WTC11 (cell line): ENCODE measurements at regions not wholly inside any gene's neighbourhood (a gene's known extent, or its start where the extent isn't known, plus 50 kb on each side); places are given as distances from the start of the nearest gene placed in this dataset.
A peak's percentile ranks its signal among the peaks of the same experiment; 100 is the strongest.

Experiments
- ATAC-seq: fragments of 200-7000 bp; cut with Tn5 transposase; 2 replicates; pipeline ENCODE4 v1.10.0; 2021; ENCODE audit warnings: mild to moderate bottlenecking, moderate library complexity
- CTCF ChIA-PET: fragments of 300-600 bp; sonication (Branson Sonifier 250); formaldehyde crosslinking; loops from one replicate; lab custom pipeline; 2021; ENCODE audit warnings: antibody characterized with exemption; lab: Charles Lee
- POLR2A ChIA-PET: fragments of 350-600 bp; sonication (Branson Sonifier 250); formaldehyde crosslinking; loops from one replicate; lab custom pipeline; 2021; ENCODE audit warnings: antibody characterized with exemption; lab: Charles Lee
- DNase-seq: peaks from one replicate; pipeline ENCODE4 v3.0.0; 2021; ENCODE audit warnings: low spot score
- H3K27ac Mint-ChIP-seq: 2 replicates; pipeline ENCODE4 v1.8.0; 2021; ENCODE audit warnings: mixed read lengths
- H3K27me3 Mint-ChIP-seq: 2 replicates; pipeline ENCODE4 v1.8.0; 2021; ENCODE audit warnings: low read depth, mild to moderate bottlenecking, moderate library complexity, mixed read lengths
- H3K36me3 Mint-ChIP-seq: 2 replicates; pipeline ENCODE4 v1.8.0; 2021; ENCODE audit warnings: mixed read lengths
- H3K4me1 Mint-ChIP-seq: 2 replicates; pipeline ENCODE4 v1.8.0; 2022; ENCODE audit warnings: mixed read lengths
- H3K4me3 Mint-ChIP-seq: 2 replicates; pipeline ENCODE4 v1.8.0; 2021; ENCODE audit warnings: mild to moderate bottlenecking, moderate library complexity, mixed read lengths
- H3K9me3 Mint-ChIP-seq: 2 replicates; pipeline ENCODE4 v1.8.0; 2021; ENCODE audit warnings: mixed read lengths
- ATF1 ChIP-seq: sonication (generic); formaldehyde crosslinking; IDR thresholded peaks from 2 replicates; pipeline ENCODE4 v1.8.1; 2023; ENCODE audit warnings: mild to moderate bottlenecking, moderate library complexity, missing genetic modification reagents
- ELF4 ChIP-seq: sonication (generic); formaldehyde crosslinking; IDR thresholded peaks from 2 replicates; pipeline ENCODE4 v1.8.1; 2022; ENCODE audit warnings: low read depth, mild to moderate bottlenecking, moderate library complexity, missing genetic modification reagents
- FOXP1 ChIP-seq: sonication (generic); formaldehyde crosslinking; IDR thresholded peaks from 2 replicates; pipeline ENCODE4 v1.8.0; 2022; ENCODE audit warnings: missing genetic modification reagents, mild to moderate bottlenecking, moderate library complexity, borderline replicate concordance
- JAZF1 ChIP-seq: fragments of 250-450 bp; sonication (Bioruptor Pico); IDR thresholded peaks from 2 replicates; pipeline ENCODE4 v1.9.0; 2021; ENCODE audit warnings: moderate library complexity, mild to moderate bottlenecking, inconsistent platforms
- MYBL2 ChIP-seq: sonication (generic); formaldehyde crosslinking; IDR thresholded peaks from 2 replicates; pipeline ENCODE4 v1.8.1; 2023; ENCODE audit warnings: mild to moderate bottlenecking, moderate library complexity, missing genetic modification reagents
- NFE2L1 ChIP-seq: sonication (generic); formaldehyde crosslinking; IDR thresholded peaks from 2 replicates; pipeline ENCODE4 v1.8.1; 2023; ENCODE audit warnings: missing genetic modification reagents
- NR1H2 ChIP-seq: sonication (generic); formaldehyde crosslinking; IDR thresholded peaks from 2 replicates; pipeline ENCODE4 v1.9.0; 2021; ENCODE audit warnings: mild to moderate bottlenecking, moderate library complexity, missing genetic modification reagents
- RORB ChIP-seq: fragments of 250-450 bp; sonication (Bioruptor Pico); IDR thresholded peaks from 2 replicates; pipeline ENCODE4 v1.9.0; 2021; ENCODE audit warnings: mild to moderate bottlenecking
- SMAD4 ChIP-seq: sonication (generic); formaldehyde crosslinking; IDR thresholded peaks from 2 replicates; pipeline ENCODE4 v1.8.0; 2022; ENCODE audit warnings: mild to moderate bottlenecking, missing genetic modification reagents
- SP1 ChIP-seq: sonication (generic); formaldehyde crosslinking; conservative IDR thresholded peaks from 2 replicates; pipeline ENCODE4 v1.8.1; 2022; ENCODE audit warnings: missing genetic modification reagents
- TEAD4 ChIP-seq: sonication (generic); formaldehyde crosslinking; IDR thresholded peaks from 2 replicates; pipeline ENCODE4 v1.8.0; 2022; ENCODE audit warnings: mild to moderate bottlenecking, missing genetic modification reagents
- ZNF138 ChIP-seq: sonication (generic); formaldehyde crosslinking; conservative IDR thresholded peaks from 2 replicates; pipeline ENCODE4 v1.8.1; 2022; ENCODE audit warnings: mild to moderate bottlenecking, moderate library complexity, missing genetic modification reagents
- TF ChIP-seq, protein P1 (sequence below): sonication (generic); formaldehyde crosslinking; IDR thresholded peaks from 2 replicates; pipeline ENCODE4 v1.8.0; 2022; ENCODE audit warnings: mild to moderate bottlenecking, missing genetic modification reagents
- TF ChIP-seq, protein P2 (sequence below): sonication (generic); formaldehyde crosslinking; IDR thresholded peaks from 2 replicates; pipeline ENCODE4 v1.8.0; 2023; ENCODE audit warnings: missing genetic modification reagents
- TF ChIP-seq, protein P3 (sequence below): fragments of 250-450 bp; sonication (Bioruptor Pico); IDR thresholded peaks from 2 replicates; pipeline ENCODE4 v1.8.0; 2021; ENCODE audit warnings: mild to moderate bottlenecking
- TF ChIP-seq, protein P4 (sequence below): sonication (generic); formaldehyde crosslinking; IDR thresholded peaks from 2 replicates; pipeline ENCODE4 v1.8.0; 2023; ENCODE audit warnings: mild to moderate bottlenecking, missing genetic modification reagents
- TF ChIP-seq, protein P5 (sequence below): sonication (generic); formaldehyde crosslinking; conservative IDR thresholded peaks from 2 replicates; pipeline ENCODE4 v1.8.1; 2023; ENCODE audit warnings: mild to moderate bottlenecking, low read depth, missing genetic modification reagents, moderate library complexity
- TF ChIP-seq, protein P6 (sequence below): sonication (generic); formaldehyde crosslinking; IDR thresholded peaks from 2 replicates; pipeline ENCODE4 v1.8.1; 2023; ENCODE audit warnings: mild to moderate bottlenecking, moderate library complexity, missing genetic modification reagents
- TF ChIP-seq, protein P7 (sequence below): sonication (generic); formaldehyde crosslinking; IDR thresholded peaks from 2 replicates; pipeline ENCODE4 v1.8.1; 2022; ENCODE audit warnings: low read depth, mild to moderate bottlenecking, moderate library complexity, missing genetic modification reagents, borderline replicate concordance
- TF ChIP-seq, protein P8 (sequence below): fragments of 250-450 bp; sonication (Bioruptor Pico); IDR thresholded peaks from 2 replicates; pipeline ENCODE4 v1.9.0; 2021; ENCODE audit warnings: moderate library complexity, mild to moderate bottlenecking, inconsistent platforms, borderline replicate concordance
- TF ChIP-seq, protein P9 (sequence below): sonication (generic); formaldehyde crosslinking; IDR thresholded peaks from 2 replicates; pipeline ENCODE4 v1.8.0; 2022; ENCODE audit warnings: mild to moderate bottlenecking, missing genetic modification reagents

DNA sequence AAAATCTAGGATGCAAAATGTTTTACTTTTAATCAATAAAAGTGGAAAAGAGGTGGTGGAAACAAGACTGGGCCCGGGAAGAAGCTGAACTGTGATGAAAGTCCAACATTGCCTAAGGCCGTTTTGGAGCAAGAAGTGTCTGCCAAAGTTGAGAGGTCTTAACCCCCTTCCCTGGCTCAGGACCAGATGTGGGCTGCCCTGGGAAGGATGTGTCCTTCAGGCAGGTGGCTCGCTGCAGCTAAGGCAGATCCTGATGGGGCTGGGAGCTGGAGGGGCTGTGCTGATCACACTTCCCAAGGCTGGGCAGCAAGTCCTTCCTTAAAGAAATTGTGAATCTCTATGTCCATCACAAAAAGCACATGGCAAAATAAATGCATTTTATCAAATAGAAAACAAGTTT, 581.6 kb downstream of the GALC start:
- peak; percentile 43; the same call in 1 of the 2 replicates for ATAC-seq
- H3K4me1 Mint-ChIP-seq = peaks cover 17% of the 10 kb centered on the region
- H3K4me3 Mint-ChIP-seq = no peak overlapping the region
- POLR2A ChIA-PET = interaction anchor here (0.5 kb wide), 1 partner anchor 340 kb away, joined by 3 read pairs; no protein-coding TSS in a partner anchor
- peaks cover 3% of the 10 kb centered on the region for H3K36me3 Mint-ChIP-seq
- no peaks in the 10 kb centered on the region; the same call in 1 of the 2 replicates for H3K27me3 Mint-ChIP-seq
- DNase-seq = no peak
- H3K27ac Mint-ChIP-seq = no peak overlapping the region
- CTCF ChIA-PET = no interaction called here
- peaks cover 8% of the 10 kb centered on the region for H3K9me3 Mint-ChIP-seq
- TF ChIP-seq SP1 (CRISPR knock-in tag) = no peak
- no peak for TF ChIP-seq FOXP1 (CRISPR knock-in tag)
- TF ChIP-seq ZNF138 (CRISPR knock-in tag) = no peak
- TF ChIP-seq, protein P1, sequence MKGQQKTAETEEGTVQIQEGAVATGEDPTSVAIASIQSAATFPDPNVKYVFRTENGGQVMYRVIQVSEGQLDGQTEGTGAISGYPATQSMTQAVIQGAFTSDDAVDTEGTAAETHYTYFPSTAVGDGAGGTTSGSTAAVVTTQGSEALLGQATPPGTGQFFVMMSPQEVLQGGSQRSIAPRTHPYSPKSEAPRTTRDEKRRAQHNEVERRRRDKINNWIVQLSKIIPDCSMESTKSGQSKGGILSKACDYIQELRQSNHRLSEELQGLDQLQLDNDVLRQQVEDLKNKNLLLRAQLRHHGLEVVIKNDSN (CRISPR knock-in tag) = no peak
- TF ChIP-seq, protein P2, sequence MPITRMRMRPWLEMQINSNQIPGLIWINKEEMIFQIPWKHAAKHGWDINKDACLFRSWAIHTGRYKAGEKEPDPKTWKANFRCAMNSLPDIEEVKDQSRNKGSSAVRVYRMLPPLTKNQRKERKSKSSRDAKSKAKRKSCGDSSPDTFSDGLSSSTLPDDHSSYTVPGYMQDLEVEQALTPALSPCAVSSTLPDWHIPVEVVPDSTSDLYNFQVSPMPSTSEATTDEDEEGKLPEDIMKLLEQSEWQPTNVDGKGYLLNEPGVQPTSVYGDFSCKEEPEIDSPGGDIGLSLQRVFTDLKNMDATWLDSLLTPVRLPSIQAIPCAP (CRISPR knock-in tag) = no peak
- no peak for TF ChIP-seq ATF1 (CRISPR knock-in tag)
- TF ChIP-seq, protein P3, sequence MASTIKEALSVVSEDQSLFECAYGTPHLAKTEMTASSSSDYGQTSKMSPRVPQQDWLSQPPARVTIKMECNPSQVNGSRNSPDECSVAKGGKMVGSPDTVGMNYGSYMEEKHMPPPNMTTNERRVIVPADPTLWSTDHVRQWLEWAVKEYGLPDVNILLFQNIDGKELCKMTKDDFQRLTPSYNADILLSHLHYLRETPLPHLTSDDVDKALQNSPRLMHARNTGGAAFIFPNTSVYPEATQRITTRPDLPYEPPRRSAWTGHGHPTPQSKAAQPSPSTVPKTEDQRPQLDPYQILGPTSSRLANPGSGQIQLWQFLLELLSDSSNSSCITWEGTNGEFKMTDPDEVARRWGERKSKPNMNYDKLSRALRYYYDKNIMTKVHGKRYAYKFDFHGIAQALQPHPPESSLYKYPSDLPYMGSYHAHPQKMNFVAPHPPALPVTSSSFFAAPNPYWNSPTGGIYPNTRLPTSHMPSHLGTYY (CRISPR knock-in tag) = no peak
- TF ChIP-seq, protein P4, sequence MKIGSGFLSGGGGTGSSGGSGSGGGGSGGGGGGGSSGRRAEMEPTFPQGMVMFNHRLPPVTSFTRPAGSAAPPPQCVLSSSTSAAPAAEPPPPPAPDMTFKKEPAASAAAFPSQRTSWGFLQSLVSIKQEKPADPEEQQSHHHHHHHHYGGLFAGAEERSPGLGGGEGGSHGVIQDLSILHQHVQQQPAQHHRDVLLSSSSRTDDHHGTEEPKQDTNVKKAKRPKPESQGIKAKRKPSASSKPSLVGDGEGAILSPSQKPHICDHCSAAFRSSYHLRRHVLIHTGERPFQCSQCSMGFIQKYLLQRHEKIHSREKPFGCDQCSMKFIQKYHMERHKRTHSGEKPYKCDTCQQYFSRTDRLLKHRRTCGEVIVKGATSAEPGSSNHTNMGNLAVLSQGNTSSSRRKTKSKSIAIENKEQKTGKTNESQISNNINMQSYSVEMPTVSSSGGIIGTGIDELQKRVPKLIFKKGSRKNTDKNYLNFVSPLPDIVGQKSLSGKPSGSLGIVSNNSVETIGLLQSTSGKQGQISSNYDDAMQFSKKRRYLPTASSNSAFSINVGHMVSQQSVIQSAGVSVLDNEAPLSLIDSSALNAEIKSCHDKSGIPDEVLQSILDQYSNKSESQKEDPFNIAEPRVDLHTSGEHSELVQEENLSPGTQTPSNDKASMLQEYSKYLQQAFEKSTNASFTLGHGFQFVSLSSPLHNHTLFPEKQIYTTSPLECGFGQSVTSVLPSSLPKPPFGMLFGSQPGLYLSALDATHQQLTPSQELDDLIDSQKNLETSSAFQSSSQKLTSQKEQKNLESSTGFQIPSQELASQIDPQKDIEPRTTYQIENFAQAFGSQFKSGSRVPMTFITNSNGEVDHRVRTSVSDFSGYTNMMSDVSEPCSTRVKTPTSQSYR (CRISPR knock-in tag) = no peak
- TF ChIP-seq RORB (CRISPR knock-in tag) = no peak
- TF ChIP-seq, all 79 proteins: peak for 0

DNA sequence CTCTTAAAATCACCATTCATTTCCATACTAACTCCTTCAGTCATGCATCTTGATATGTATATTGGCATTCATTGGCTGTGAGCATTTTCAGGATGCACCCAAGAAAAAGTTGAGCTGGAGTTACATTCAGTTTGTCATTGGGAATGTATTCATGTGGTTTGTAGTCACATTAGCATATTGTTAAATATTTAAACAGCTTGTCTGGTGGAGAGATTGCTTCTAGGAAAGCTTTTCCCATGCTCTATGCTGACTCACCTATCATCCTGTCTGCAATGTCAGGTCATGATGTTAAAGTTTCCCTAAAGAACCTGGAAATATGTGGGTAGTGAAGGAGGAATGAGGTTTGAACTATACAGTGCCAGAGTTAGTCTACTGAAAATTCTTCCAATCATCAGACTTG, 583.6 kb downstream of the GALC start:
- Mint-ChIP-seq H3K9me3 (peaks cover 4% of the 10 kb centered on the region), H3K27ac (no peak overlapping the region), H3K4me1 (peaks cover 17% of the 10 kb centered on the region), H3K27me3 (no peaks in the 10 kb centered on the region), H3K4me3 (no peak overlapping the region), H3K36me3 (no peaks in the 10 kb centered on the region)
- ATAC-seq = no peak
- no peak for DNase-seq
- ChIA-PET POLR2A (no interaction called here), CTCF (no interaction called here)
- TF ChIP-seq, protein P5, sequence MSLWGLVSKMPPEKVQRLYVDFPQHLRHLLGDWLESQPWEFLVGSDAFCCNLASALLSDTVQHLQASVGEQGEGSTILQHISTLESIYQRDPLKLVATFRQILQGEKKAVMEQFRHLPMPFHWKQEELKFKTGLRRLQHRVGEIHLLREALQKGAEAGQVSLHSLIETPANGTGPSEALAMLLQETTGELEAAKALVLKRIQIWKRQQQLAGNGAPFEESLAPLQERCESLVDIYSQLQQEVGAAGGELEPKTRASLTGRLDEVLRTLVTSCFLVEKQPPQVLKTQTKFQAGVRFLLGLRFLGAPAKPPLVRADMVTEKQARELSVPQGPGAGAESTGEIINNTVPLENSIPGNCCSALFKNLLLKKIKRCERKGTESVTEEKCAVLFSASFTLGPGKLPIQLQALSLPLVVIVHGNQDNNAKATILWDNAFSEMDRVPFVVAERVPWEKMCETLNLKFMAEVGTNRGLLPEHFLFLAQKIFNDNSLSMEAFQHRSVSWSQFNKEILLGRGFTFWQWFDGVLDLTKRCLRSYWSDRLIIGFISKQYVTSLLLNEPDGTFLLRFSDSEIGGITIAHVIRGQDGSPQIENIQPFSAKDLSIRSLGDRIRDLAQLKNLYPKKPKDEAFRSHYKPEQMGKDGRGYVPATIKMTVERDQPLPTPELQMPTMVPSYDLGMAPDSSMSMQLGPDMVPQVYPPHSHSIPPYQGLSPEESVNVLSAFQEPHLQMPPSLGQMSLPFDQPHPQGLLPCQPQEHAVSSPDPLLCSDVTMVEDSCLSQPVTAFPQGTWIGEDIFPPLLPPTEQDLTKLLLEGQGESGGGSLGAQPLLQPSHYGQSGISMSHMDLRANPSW (CRISPR knock-in tag) = no peak
- TF ChIP-seq, protein P6, sequence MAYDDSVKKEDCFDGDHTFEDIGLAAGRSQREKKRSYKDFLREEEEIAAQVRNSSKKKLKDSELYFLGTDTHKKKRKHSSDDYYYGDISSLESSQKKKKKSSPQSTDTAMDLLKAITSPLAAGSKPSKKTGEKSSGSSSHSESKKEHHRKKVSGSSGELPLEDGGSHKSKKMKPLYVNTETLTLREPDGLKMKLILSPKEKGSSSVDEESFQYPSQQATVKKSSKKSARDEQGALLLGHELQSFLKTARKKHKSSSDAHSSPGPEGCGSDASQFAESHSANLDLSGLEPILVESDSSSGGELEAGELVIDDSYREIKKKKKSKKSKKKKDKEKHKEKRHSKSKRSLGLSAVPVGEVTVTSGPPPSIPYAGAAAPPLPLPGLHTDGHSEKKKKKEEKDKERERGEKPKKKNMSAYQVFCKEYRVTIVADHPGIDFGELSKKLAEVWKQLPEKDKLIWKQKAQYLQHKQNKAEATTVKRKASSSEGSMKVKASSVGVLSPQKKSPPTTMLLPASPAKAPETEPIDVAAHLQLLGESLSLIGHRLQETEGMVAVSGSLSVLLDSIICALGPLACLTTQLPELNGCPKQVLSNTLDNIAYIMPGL (CRISPR knock-in tag) = no peak
- TF ChIP-seq SMAD4 (CRISPR knock-in tag) (no peak), TEAD4 (no peak), JAZF1 (CRISPR knock-in tag) (no peak), NFE2L1 (no peak), NR1H2 (CRISPR knock-in tag) (no peak), ELF4 (no peak), MYBL2 (CRISPR knock-in tag) (no peak)
- TF ChIP-seq, protein P7, sequence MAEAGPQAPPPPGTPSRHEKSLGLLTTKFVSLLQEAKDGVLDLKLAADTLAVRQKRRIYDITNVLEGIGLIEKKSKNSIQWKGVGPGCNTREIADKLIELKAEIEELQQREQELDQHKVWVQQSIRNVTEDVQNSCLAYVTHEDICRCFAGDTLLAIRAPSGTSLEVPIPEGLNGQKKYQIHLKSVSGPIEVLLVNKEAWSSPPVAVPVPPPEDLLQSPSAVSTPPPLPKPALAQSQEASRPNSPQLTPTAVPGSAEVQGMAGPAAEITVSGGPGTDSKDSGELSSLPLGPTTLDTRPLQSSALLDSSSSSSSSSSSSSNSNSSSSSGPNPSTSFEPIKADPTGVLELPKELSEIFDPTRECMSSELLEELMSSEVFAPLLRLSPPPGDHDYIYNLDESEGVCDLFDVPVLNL (CRISPR knock-in tag) = no peak
- TF ChIP-seq, protein P8, sequence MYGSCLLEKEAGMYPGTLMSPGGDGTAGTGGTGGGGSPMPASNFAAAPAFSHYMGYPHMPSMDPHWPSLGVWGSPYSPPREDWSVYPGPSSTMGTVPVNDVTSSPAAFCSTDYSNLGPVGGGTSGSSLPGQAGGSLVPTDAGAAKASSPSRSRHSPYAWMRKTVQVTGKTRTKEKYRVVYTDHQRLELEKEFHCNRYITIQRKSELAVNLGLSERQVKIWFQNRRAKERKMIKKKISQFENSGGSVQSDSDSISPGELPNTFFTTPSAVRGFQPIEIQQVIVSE = no peak
- TF ChIP-seq, protein P9, sequence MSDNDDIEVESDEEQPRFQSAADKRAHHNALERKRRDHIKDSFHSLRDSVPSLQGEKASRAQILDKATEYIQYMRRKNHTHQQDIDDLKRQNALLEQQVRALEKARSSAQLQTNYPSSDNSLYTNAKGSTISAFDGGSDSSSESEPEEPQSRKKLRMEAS (CRISPR knock-in tag) = no peak
